ENCODE measurements at regions not wholly inside any gene's neighbourhood (a gene's known extent, or its start where the extent isn't known, plus 50 kb on each side); places are given as distances from the start of the nearest gene placed in this dataset.

- no peak for TF ChIP-seq CTCF (IDR thresholded peaks at IDR 0.05)
- TF ChIP-seq POLR2A (IDR thresholded peaks at IDR 0.05), result no peak
These were observed 85.7 kb upstream of the SERP2 start for GRCh38 chr13:44287958-44288357.
